GM06990 (cell line): ENCODE measurements at regions not wholly inside any gene's neighbourhood (a gene's known extent, or its start where the extent isn't known, plus 50 kb on each side); places are given as distances from the start of the nearest gene placed in this dataset.

Source experiments
- DNase-seq: peaks from one replicate; pipeline ENCODE4 v3.0.0-alpha.2; 2011; ENCODE audit not compliant: insufficient read length; ENCODE audit errors: extremely low read depth
- H3K27me3 ChIP-seq: replicated peaks from 2 replicates; pipeline ENCODE4 v1.6.0; 2011; ENCODE audit warnings: low read length; ENCODE audit not compliant: control insufficient read depth, insufficient read depth
- H3K36me3 ChIP-seq: 2 replicates; pipeline ENCODE4 v1.5.1; 2011; ENCODE audit warnings: low read length; ENCODE audit not compliant: control insufficient read depth, insufficient read depth
- H3K4me3 ChIP-seq: replicated peaks from 2 replicates; pipeline ENCODE4 v1.5.1; 2011; ENCODE audit warnings: low read depth, mild to moderate bottlenecking, control low read depth, low read length
- CTCF ChIP-seq: IDR thresholded peaks from 2 replicates; pipeline ENCODE4 v1.5.1; 2011; ENCODE audit warnings: low read length, control low read depth, mild to moderate bottlenecking, inconsistent platforms; ENCODE audit not compliant: insufficient read depth, poor library complexity, severe bottlenecking

GRCh38 chrX:6812087-6812486, 277.2 kb upstream of the VCX3A start:
- Histone ChIP-seq H3K36me3 (no peaks in the 10 kb centered on the region), H3K27me3 (no peaks in the 10 kb centered on the region), H3K4me3 (no peak overlapping the region)
- no peak for DNase-seq
- TF ChIP-seq CTCF: no peak

- no peak for DNase-seq
- TF ChIP-seq CTCF: no peak
- Histone ChIP-seq H3K27me3 (no peaks in the 10 kb centered on the region), H3K4me3 (no peak overlapping the region), H3K36me3 (no peaks in the 10 kb centered on the region)
These were observed 275.9 kb upstream of the VCX3A start for GRCh38 chrX:6810776-6811175.

GRCh38 chrX:6803607-6804006, 268.7 kb upstream of the VCX3A start:
- DNase-seq: no peak
- no peaks in the 10 kb centered on the region for H3K36me3 ChIP-seq
- no peak for TF ChIP-seq CTCF
- no peaks in the 10 kb centered on the region for H3K27me3 ChIP-seq
- no peak overlapping the region for H3K4me3 ChIP-seq

GRCh38 chrX:6793000-6793399, 258.1 kb upstream of the VCX3A start:
- H3K4me3 ChIP-seq: no peak overlapping the region
- H3K36me3 ChIP-seq: no peaks in the 10 kb centered on the region
- no peak for DNase-seq
- TF ChIP-seq CTCF: no peak
- H3K27me3 ChIP-seq: no peaks in the 10 kb centered on the region

GRCh38 chrX:6783912-6784311, 249.0 kb upstream of the VCX3A start:
- H3K27me3 ChIP-seq: no peaks in the 10 kb centered on the region
- no peaks in the 10 kb centered on the region for H3K36me3 ChIP-seq
- no peak for TF ChIP-seq CTCF
- DNase-seq: no peak
- no peak overlapping the region for H3K4me3 ChIP-seq

GRCh38 chrX:6782831-6783230, 247.9 kb upstream of the VCX3A start:
- DNase-seq: no peak
- Histone ChIP-seq H3K4me3 (no peak overlapping the region), H3K27me3 (no peaks in the 10 kb centered on the region), H3K36me3 (no peaks in the 10 kb centered on the region)
- TF ChIP-seq CTCF: no peak
